ENCODE measurements at regions not wholly inside any gene's neighbourhood (a gene's known extent, or its start where the extent isn't known, plus 50 kb on each side); places are given as distances from the start of the nearest gene placed in this dataset.

GRCh38 chr22:48702573-48703264, 1125.0 kb downstream of the BRD1 start (continued):
- TF ChIP-seq, protein P1, sequence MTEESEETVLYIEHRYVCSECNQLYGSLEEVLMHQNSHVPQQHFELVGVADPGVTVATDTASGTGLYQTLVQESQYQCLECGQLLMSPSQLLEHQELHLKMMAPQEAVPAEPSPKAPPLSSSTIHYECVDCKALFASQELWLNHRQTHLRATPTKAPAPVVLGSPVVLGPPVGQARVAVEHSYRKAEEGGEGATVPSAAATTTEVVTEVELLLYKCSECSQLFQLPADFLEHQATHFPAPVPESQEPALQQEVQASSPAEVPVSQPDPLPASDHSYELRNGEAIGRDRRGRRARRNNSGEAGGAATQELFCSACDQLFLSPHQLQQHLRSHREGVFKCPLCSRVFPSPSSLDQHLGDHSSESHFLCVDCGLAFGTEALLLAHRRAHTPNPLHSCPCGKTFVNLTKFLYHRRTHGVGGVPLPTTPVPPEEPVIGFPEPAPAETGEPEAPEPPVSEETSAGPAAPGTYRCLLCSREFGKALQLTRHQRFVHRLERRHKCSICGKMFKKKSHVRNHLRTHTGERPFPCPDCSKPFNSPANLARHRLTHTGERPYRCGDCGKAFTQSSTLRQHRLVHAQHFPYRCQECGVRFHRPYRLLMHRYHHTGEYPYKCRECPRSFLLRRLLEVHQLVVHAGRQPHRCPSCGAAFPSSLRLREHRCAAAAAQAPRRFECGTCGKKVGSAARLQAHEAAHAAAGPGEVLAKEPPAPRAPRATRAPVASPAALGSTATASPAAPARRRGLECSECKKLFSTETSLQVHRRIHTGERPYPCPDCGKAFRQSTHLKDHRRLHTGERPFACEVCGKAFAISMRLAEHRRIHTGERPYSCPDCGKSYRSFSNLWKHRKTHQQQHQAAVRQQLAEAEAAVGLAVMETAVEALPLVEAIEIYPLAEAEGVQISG (CRISPR knock-in tag; IDR thresholded peaks at IDR 0.05), result peak; percentile 87
- TF ChIP-seq THYN1 (CRISPR knock-in tag; IDR thresholded peaks at IDR 0.05; ENCODE audit: borderline replicate concordance, low read depth) (no peak), ZNF788 (CRISPR knock-in tag; IDR thresholded peaks at IDR 0.05; ENCODE audit: borderline replicate concordance) (peak; percentile 90; the same call in 1 of the 2 replicates), MTA1 (CRISPR knock-in tag; IDR thresholded peaks at IDR 0.05; ENCODE audit: borderline replicate concordance) (peak; percentile 93), FOXC1 (CRISPR knock-in tag; IDR thresholded peaks at IDR 0.05; ENCODE audit: borderline replicate concordance) (peak; percentile 27; the same call in 1 of the 2 replicates), ZNF737 (CRISPR knock-in tag; IDR thresholded peaks at IDR 0.05; ENCODE audit: borderline replicate concordance) (no peak), CEBPB (IDR thresholded peaks at IDR 0.05; ENCODE audit: borderline replicate concordance, low read depth, low read length) (peak; percentile 100), ZNF33B (CRISPR knock-in tag; IDR thresholded peaks at IDR 0.05) (no peak; the same call in 1 of the 2 replicates), STAT5B (CRISPR knock-in tag; IDR thresholded peaks at IDR 0.05) (no peak; the same call in 1 of the 2 replicates), PHF20 (CRISPR knock-in tag; IDR thresholded peaks at IDR 0.05) (no peak; the same call in 1 of the 2 replicates), ETV5 (CRISPR knock-in tag; IDR thresholded peaks at IDR 0.05; ENCODE audit: borderline replicate concordance) (peak; percentile 97), EHMT2 (IDR thresholded peaks at IDR 0.05; ENCODE audit: borderline replicate concordance, low read depth, low read length) (no peak), ZNF317 (CRISPR knock-in tag; IDR thresholded peaks at IDR 0.05) (peak; percentile 47; the same call in 1 of the 2 replicates), KLF12 (CRISPR knock-in tag; IDR thresholded peaks at IDR 0.05; ENCODE audit: borderline replicate concordance) (no peak), ZNF484 (CRISPR knock-in tag; IDR thresholded peaks at IDR 0.05; ENCODE audit: borderline replicate concordance, low read depth) (no peak), FOXO4 (CRISPR knock-in tag; conservative IDR thresholded peaks at IDR 0.05) (no peak)
- TF ChIP-seq, protein P2, sequence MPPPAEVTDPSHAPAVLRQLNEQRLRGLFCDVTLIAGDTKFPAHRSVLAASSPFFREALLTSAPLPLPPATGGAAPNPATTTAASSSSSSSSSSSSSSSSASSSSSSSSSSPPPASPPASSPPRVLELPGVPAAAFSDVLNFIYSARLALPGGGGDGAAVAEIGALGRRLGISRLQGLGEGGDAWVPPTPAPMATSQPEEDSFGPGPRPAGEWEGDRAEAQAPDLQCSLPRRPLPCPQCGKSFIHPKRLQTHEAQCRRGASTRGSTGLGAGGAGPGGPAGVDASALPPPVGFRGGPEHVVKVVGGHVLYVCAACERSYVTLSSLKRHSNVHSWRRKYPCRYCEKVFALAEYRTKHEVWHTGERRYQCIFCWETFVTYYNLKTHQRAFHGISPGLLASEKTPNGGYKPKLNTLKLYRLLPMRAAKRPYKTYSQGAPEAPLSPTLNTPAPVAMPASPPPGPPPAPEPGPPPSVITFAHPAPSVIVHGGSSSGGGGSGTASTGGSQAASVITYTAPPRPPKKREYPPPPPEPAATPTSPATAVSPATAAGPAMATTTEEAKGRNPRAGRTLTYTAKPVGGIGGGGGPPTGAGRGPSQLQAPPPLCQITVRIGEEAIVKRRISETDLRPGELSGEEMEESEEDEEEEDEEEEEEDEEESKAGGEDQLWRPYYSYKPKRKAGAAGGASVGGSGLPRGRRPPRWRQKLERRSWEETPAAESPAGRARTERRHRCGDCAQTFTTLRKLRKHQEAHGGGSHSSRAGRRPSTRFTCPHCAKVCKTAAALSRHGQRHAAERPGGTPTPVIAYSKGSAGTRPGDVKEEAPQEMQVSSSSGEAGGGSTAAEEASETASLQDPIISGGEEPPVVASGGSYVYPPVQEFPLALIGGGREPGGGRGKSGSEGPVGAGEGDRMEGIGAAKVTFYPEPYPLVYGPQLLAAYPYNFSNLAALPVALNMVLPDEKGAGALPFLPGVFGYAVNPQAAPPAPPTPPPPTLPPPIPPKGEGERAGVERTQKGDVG (CRISPR knock-in tag; IDR thresholded peaks at IDR 0.05; ENCODE audit: borderline replicate concordance), result peak; percentile 90; the same call in 1 of the 2 replicates
- TF ChIP-seq, protein P3, sequence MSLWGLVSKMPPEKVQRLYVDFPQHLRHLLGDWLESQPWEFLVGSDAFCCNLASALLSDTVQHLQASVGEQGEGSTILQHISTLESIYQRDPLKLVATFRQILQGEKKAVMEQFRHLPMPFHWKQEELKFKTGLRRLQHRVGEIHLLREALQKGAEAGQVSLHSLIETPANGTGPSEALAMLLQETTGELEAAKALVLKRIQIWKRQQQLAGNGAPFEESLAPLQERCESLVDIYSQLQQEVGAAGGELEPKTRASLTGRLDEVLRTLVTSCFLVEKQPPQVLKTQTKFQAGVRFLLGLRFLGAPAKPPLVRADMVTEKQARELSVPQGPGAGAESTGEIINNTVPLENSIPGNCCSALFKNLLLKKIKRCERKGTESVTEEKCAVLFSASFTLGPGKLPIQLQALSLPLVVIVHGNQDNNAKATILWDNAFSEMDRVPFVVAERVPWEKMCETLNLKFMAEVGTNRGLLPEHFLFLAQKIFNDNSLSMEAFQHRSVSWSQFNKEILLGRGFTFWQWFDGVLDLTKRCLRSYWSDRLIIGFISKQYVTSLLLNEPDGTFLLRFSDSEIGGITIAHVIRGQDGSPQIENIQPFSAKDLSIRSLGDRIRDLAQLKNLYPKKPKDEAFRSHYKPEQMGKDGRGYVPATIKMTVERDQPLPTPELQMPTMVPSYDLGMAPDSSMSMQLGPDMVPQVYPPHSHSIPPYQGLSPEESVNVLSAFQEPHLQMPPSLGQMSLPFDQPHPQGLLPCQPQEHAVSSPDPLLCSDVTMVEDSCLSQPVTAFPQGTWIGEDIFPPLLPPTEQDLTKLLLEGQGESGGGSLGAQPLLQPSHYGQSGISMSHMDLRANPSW (CRISPR knock-in tag; IDR thresholded peaks at IDR 0.05; ENCODE audit: borderline replicate concordance), result no peak

All from HepG2 (cell line).